GM18526 (cell line): ENCODE measurements at regions not wholly inside any gene's neighbourhood (a gene's known extent, or its start where the extent isn't known, plus 50 kb on each side); places are given as distances from the start of the nearest gene placed in this dataset.

Experiments
- POLR2A ChIP-seq: IDR thresholded peaks from 3 replicates; pipeline ENCODE4 v1.6.1; 2011; ENCODE audit not compliant: insufficient read length; ENCODE audit errors: extremely low read depth

GRCh38 chr15:69631978-69632377, 179.4 kb downstream of the RPLP1 start:
- TF ChIP-seq POLR2A = no peak

GRCh38 chr15:69634860-69635259, 182.2 kb downstream of the RPLP1 start:
- no peak for TF ChIP-seq POLR2A

GRCh38 chr15:69636169-69636915, 183.7 kb downstream of the RPLP1 start:
- no peak for TF ChIP-seq POLR2A

- no peak for TF ChIP-seq POLR2A
Measured at GRCh38 chr15:69637818-69638217, 185.2 kb downstream of the RPLP1 start.

GRCh38 chr15:69643476-69643875, 190.9 kb downstream of the RPLP1 start:
- no peak for TF ChIP-seq POLR2A

GRCh38 chr15:69643971-69644370, 191.4 kb downstream of the RPLP1 start:
- TF ChIP-seq POLR2A = no peak

GRCh38 chr15:69644876-69645275, 192.3 kb downstream of the RPLP1 start:
- no peak for TF ChIP-seq POLR2A

GRCh38 chr15:69647142-69647513, 194.5 kb downstream of the RPLP1 start:
- no peak for TF ChIP-seq POLR2A

- no peak for TF ChIP-seq POLR2A
Measured at GRCh38 chr15:69648212-69648611, 195.6 kb downstream of the RPLP1 start.

GRCh38 chr15:69648775-69649735, 196.4 kb downstream of the RPLP1 start:
- TF ChIP-seq POLR2A = no peak

GRCh38 chr15:69652293-69652692, 199.7 kb downstream of the RPLP1 start:
- no peak for TF ChIP-seq POLR2A

- TF ChIP-seq POLR2A = no peak
Measured at GRCh38 chr15:69652751-69653305, 200.2 kb downstream of the RPLP1 start.

- no peak for TF ChIP-seq POLR2A
Measured at GRCh38 chr15:69653306-69653705, 200.7 kb downstream of the RPLP1 start.

- no peak for TF ChIP-seq POLR2A
Measured at GRCh38 chr15:69653846-69654245, 201.2 kb downstream of the RPLP1 start.

GRCh38 chr15:69656271-69657030, 203.8 kb downstream of the RPLP1 start:
- no peak for TF ChIP-seq POLR2A
